PC-3 (cell line): ENCODE measurements at regions not wholly inside any gene's neighbourhood (a gene's known extent, or its start where the extent isn't known, plus 50 kb on each side); places are given as distances from the start of the nearest gene placed in this dataset.

Source experiments
- CTCF ChIP-seq: fragments of 300-600 bp; sonication (generic); conservative IDR thresholded peaks from 2 replicates; pipeline ENCODE4 v1.5.1; 2017; ENCODE audit warnings: antibody characterized with exemption, low read depth, mild to moderate bottlenecking, low read length
- EZH2 ChIP-seq: fragments of 300-600 bp; sonication (generic); IDR thresholded peaks from one replicate; pipeline ENCODE4 v1.6.1; 2017; ENCODE audit warnings: antibody characterized with exemption, mild to moderate bottlenecking, low read length; ENCODE audit not compliant: unreplicated experiment

- TF ChIP-seq CTCF (no peak), EZH2 (no peak)
These were observed 256.6 kb downstream of the CTH start for GRCh38 chr1:70667494-70668170.
